Effector CD8-positive, alpha-beta T cell (primary cell): ENCODE measurements at regions not wholly inside any gene's neighbourhood (a gene's known extent, or its start where the extent isn't known, plus 50 kb on each side); places are given as distances from the start of the nearest gene placed in this dataset.

ENCODE experiments used
- DNase-seq: peaks from one replicate; lab custom pipeline; 2025; lab: John Stamatoyannopoulos, UW

DNA sequence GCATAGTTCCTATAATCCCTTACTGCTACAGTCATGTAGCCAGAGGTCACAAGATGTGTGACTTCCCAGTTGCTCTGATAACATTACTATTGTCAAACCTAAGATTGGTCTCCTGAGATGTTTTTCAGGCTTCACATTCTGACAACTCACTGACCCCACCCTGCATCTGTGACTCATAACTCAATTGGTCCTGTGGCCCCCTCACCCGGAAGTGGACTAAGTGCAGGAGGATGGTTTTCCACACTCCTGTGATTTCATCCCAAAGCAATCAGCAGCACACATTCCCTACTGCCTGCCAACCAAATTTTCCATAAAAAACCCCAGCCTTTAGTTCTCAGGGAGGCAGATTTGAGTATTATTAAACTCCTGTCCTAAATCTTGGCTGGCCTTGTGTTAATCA, 564.9 kb upstream of the ZNF385D start:
- DNase-seq = no peak

DNA sequence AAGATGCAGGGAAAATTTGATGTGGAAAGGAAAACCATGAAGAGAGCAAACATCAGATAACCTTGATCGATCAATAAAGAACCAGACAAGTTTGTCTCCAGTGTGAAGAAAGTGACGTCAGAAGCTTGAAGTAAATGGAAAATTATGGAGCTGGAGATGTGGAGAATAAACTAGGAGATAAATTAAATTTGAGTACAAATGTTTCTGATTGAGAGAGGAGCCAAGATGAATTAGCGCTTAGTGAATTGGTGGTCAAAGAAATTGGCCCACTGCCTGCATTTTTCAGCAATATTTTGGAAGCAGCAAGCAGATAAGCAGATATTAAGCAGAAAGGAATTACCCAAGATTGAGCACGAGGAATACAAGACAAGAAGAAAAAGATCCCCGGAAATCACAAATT, 567.3 kb upstream of the ZNF385D start:
- no peak for DNase-seq

DNA sequence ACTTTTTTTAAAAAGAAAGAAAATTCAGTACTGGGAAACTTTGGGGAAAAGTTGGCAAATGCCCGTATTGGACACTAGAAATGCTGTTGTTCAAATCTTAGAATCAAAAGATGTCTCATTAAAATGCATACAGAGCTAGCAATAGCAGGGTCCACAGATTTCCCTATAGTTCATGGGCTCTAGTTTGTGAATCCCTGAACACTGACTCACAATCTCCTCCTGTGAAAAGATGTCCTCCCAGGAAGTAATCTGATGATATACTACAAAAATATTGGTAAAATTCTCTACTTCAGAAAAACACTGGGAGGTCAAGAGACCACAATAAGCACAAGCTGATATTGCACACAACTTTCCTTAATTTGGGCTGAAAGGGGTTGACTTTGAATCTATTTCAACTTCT, 568.4 kb upstream of the ZNF385D start:
- no peak for DNase-seq

DNA sequence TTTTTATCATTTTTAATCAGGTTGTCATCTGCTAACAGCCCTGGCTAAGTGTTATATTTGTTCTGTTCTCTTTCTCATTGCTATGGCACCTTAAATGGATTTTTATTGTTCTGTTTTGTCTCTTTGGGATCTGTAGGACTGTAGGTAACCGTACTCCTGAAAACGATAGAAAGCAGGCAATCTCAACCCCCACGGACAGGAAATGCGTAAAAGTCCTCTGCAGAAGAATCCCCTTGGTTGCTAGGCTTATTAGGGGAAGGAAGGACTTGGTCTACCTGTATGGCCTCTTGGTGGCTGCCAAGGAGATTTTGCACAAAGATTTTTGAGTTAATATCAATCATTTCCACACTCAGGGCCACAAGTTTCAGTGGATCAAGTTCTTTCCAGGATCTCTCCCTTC, 571.9 kb upstream of the ZNF385D start:
- no peak for DNase-seq

DNA sequence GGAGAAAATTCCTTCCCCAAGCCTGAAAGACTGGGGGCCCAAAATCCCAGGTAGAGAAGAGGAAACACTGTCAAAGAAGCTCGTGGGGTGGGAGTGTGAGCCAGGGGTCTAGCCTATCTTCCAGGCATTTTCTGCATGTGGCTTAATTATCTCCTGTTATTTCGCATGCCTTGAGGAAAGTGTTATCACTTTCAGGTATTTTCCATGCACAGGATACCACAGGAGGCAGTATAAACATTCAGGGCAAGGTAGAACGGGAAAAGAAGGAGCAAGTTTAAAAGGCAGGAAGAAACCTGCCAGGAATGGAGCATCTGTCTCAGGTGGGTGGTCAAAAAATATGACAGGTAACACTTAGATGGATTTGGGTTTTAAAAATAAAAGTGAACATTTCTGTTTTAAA, 575.3 kb upstream of the ZNF385D start:
- DNase-seq = no peak

DNA sequence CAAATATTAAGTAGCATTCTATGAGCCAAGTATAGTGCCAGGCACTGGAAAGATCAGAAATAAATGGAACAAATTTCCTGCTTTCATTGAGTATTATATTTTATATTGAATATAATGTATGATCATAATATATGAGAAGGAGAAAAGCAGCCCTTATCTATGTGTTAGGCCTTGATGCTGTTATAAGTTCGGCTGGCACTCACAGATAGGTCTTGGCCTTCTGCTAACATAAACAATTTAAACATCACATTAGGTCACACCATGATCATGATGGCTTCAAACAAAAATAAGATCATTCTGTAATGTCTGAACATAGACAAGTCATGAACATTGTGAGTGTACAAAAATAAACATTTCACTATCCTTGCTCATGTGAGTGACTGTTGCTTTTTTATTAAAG, 584.0 kb upstream of the ZNF385D start:
- no peak for DNase-seq

DNA sequence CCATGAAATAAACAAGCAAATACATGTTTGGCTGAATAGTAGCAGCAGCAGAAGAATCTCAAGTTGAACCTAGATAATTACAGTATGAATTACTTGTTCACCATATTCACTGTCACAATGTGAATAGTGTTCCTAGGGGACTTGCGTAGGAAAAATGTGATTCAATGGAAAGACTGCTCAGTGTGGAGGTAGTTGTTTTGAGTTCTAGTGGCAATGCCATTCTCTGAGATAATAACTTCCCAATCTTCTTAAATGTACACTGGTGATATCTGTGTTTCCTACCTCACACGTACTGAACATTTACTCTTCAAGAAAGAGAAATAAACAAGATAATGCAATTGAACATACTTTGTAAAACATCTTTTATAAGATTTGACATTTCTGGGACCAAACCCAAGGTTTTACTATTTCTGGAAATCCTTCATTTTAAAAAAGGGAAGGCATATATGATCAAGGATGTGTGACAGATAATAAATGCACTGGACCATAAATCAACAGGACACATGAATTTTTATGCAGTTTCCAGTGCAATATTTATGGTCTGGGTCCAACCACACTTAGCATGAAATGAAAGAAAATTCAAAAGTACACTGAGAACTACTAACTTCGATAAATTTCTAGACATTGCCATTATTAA, 598.3 kb upstream of the ZNF385D start:
- no peak for DNase-seq

DNA sequence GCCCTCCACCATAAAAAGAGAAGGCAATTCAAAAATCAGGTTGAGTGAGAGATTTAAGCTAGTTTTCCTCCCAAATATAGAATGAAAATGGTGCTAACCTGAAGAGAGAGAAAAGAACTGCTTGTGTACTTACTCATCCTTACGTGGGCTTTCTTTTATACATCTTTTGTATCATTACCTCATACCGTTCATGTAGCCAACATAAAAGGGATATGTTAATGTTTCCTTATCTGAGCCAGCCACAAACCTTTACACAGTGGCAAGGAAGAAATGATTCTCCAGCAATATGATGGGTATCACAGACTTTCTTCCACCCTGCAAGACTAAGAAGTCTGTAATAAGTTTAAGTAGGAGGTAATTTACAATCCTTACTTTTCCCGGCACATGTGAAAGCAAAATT, 600.8 kb upstream of the ZNF385D start:
- DNase-seq = no peak

DNA sequence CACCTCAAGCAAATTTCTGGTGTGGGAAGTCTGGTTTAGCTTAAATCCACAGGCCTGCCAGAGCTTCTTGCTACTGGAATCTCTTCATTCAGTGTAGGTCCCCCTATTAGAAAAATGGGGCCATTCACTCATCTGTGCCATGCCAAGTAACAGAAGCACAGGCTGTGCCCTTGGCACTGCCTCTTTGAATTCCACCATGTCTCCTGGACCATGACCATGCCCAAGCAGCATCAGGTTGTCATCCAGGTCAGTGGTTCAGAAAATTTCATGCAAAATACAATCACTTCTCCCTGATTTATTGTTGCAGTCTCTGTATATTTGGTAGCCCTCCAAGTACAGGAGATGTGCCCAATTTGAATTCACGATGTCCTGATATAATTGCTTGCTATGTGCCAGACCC, 602.1 kb upstream of the ZNF385D start:
- DNase-seq = no peak

DNA sequence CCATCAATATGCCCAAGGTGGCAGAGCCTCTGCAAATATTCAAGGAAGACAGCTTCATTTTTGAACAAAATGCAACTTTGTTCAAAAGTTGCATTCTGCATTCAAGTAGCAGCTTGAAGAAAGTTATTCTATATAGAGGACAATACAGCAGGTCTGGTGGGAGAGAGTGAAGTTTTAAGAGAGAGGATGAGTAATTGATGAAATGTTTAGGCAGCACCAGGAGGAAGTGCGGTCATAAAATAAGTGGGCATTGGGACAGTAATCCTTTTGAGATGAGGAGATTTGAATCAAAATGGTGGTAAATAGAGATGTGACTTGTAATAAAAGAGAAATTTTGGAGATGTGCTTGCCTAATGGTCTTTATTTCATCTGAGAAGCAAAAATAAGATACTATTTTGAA, 607.3 kb upstream of the ZNF385D start:
- no peak for DNase-seq

DNA sequence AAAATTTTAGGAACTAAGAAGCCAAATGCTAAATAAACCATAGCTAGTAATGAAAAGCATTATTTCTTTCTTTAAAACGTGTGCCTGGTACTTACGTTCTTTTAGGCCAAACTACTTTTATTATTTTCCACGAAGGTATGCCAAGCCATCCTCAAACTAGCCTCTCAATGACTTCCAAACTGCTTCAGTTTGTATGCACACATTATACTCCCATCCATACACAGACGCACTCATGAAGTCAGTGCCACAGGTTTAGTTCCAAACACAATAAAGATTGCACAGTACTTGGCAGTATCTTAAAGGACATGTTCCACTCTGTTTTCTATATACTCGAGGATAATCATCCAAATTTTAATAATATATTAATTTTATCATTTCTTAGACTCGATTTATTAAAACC, 609.2 kb upstream of the ZNF385D start:
- no peak for DNase-seq

DNA sequence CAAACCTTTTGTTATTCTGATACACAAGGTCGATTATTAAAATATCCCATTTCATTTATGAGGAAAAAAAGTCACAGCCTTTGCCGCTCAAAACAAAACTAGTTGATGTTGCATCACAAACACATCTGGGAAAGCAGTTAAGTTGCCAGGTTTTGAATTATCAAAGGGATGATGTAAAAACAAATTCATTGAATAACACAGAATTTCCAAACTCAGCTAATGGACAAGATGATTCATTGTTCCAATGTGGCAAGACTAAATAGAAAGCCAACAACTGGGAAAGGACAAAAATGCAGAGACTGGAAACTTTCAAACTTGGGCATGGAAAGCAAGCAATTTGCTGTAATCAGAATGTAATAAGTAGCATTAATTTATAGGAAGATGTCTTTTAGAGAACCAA, 610.0 kb upstream of the ZNF385D start:
- no peak for DNase-seq

DNA sequence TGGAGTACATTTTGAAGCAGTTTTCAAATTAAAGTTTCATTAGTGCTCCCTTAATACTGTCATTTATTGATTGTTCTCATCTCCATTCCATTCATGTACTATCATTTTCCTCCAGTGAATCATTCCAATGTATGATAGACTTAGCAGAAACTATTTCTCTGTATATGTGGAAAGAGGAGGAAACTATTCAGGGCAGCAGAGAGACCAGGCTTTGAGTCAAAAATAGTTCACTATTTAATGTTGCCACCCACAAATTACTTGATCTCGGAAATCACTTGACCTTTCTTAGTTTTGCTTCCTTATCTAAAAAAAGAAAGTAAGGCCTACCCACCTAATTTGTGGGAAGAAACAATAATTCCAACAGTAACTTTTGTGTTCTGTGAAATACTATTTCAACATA, 610.5 kb upstream of the ZNF385D start:
- DNase-seq = no peak

DNA sequence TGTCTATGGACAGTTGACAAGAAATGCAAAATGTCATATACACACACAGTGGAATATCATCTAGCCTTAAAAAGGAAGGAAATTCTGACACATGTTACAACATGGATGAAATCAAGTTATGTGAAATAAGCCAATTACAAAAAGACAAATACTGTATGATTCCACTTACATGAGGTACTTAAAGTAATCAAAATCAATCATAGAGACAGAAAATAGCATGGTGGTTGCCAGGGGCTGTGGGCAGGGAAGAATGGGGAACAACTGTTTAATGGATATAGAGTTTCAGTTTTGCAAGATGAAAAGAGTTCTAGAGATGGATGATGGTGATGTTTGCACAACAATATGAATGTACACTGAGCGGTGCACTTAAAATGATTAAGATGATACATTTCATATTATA, 613.8 kb upstream of the ZNF385D start:
- no peak for DNase-seq

DNA sequence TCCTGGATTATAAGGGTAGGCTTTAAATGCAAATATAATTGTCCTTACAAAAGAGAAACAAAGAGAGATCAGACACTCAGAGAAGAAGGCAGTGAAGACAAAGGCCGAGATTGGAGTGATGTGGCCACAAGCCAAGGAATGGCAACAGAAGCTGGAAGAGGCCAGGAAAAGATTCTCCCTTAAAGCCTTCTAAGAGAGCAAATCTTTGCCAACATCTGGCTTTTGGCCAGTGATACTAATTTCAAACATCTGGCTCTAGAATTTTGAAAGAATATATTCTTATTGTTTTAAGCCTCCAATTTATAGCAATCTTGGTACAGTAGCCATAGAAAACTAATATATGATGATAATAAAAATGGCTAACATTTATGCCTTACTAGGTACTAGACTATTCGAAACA, 615.8 kb upstream of the ZNF385D start:
- DNase-seq = no peak

DNA sequence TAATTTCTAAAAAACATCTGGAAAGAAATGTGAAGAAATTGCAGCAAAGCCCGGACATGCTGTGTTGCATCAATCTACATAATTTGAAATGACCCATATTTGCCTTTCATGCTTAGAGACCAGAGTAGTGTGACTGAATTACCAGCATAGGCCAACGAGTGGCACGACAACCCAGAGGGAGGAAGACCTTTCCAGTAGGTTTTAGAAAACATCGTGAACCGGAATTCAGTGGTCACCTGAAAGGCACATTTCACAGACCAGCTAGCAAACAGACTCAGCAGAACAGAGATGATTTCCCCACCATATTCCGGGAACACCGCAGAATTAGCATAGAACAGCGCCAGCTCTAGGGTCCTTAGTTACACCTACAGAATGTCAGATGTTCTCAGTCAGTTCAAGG, 620.0 kb upstream of the ZNF385D start:
- DNase-seq = no peak

DNA sequence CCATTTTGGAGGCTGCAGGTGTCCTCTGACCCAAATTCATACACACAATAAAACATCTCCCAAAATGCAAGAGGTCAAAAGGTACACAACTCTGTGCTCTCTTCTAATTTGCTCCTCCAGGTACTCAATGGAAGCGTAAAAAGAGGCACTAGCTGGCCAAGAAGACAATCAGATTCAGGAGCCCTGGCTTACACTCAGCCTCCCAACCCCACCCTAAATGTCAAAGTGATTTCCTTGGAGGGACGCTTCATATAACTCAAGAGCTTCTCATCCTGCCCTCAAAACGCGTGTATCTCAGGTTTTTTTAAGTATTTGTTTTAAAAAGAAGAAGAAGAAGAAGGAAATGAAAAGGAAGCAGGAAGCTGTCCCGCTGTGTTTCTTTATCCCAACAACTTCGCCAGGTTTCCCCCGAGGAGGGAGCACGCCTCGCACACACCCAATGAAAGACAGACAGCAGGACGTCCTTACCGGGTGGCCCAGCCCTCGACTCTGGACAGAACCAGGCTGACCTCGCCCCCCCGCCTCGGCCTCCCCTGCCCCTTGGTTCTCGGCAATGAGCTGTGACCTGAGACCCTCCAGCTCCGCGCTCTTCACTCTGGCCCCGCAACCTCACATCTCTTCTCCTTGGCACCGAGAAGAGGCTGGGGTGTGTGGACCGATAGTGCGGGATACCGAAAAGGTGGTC, 620.7 kb upstream of the ZNF385D start:
- DNase-seq = no peak

DNA sequence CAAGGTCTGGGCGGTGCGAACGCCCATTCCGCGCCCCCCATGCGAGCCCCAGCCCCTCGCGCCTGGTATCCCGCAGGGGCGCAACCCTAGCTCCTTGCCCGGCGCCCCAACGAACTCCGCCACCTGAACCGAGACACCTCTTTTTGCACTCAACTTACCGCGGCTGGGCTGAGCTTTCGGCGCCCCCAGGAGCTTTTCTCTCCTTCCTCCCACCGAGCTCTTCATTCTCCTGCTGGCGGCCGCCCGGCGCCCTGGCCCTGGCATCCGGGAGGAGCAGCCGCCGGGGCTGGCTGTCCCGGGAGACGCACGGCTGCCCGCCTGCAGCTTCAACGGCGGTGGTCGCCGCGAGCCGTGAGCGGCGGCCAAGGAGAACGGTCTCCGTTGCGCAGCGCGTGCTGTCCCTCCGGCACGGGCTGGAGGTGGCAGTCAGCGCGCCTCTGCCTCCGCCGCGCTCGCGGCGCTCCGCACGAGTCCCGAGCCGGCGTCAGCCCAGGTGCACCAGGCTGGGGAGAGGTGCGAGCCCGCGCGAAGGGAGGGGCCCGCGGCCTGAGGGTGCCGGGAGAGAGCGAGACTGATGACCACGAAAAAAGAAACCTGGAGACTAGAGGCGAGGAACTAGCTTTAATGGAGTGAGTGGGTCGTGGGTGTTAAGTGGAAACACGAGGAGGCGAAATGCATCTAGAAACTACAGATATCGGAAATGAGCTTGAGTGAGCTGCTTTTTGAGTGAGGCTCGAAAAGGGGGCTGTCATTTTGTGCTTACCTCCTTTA, 621.5 kb upstream of the ZNF385D start:
- DNase-seq = no peak

DNA sequence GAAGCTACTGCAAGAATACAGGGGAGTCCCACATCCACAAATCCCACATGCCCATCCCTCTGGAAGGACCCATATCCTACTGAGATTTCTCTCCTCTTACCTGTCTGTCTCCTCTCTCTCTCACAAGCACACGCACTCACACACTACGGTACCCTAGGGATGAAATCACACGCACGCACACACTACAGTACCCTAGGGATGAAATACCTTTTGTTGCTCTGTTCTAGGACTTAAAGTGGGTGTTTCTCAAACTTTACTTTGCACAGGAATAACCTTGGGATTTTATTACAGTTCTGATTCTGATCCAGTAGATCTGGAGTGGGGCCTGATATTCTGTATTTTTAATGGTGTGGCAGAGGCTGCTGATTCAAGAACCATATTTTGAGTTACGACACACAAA, 622.2 kb upstream of the ZNF385D start:
- DNase-seq = no peak

DNA sequence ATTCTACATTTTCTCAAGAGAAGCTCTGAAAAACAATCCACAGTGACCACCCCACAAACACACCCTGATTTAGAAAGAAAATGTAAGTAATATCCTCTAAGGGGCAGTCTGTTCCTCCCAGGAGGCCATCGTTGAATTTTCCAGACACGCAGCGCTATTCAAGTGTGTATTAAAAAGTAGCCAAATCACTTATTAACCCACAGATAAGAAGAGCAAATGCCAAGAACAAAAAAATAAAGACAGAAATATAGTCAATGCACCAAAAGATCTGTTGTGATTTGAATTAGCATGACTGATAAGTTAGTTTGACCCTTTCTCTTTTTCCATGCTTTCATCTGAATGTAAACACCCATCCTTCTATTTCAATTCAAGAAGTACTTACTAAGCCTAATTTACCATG, 622.8 kb upstream of the ZNF385D start:
- no peak for DNase-seq

DNA sequence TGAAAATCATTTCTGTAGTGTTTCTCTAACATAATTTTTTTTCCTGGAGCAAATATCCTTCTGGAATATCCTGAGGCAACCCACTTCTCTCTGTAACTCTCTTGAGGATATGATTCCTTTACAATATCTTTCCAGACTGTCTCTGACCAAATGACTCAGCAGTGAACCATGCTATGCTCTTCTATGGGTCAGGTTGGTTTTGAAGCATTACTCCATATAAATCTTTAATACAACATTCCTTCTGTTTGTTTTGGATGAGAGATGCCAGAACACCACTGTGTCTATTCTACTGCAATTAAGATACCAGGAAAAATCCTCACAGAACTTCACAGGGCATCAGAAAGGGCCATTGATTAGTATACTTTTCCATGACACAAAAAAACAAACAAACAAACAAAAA, 626.4 kb upstream of the ZNF385D start:
- DNase-seq = no peak

DNA sequence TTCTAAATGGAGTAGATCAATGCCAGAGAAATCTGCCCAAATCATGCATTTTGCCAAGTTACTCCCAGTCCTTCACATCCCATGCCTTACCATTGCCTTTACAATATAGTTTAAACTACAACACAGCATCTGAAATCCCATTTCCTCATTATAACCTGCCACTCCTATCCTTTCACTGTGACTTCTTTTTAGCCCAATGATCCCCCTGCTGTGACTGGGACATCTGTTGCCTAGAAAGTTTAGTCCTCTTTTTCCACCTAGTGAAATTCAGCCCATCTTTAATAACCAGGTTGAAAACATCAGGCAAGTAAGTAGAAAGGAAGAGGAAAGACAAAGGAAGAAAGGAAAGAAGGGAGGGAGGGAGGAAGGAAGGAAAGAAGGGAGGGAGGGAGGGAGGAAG, 627.9 kb upstream of the ZNF385D start:
- DNase-seq = no peak

DNA sequence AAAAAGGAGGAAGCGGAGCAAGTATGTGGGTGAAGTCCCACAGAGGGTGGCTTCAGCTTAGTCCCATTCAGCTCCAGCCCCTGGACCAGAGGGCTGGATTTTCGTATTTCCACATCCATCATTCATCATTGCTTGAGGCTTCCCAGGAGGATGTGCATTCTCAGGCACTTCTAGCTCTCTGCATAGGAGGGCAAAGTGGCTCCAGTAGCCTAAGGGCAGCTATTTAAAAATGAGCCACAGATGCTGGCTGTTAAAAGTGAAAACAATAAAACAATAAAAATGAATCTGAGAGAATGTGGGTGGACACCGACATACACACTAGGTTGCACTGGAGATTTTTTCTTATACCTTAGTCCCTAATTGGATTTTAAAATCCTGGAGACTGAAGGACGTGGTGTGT, 629.2 kb upstream of the ZNF385D start:
- no peak for DNase-seq
